NCI-H510A (cell line): ENCODE measurements at regions not wholly inside any gene's neighbourhood (a gene's known extent, or its start where the extent isn't known, plus 50 kb on each side); places are given as distances from the start of the nearest gene placed in this dataset.
"Not testable (repeated sequence)": the region's sequence is repeated elsewhere in the genome, so short reads cannot be mapped to it uniquely, and the experiment has no call there.

ENCODE experiments used
- DNase-seq: peaks from one replicate; lab custom pipeline; 2025; lab: John Stamatoyannopoulos, UW

DNA sequence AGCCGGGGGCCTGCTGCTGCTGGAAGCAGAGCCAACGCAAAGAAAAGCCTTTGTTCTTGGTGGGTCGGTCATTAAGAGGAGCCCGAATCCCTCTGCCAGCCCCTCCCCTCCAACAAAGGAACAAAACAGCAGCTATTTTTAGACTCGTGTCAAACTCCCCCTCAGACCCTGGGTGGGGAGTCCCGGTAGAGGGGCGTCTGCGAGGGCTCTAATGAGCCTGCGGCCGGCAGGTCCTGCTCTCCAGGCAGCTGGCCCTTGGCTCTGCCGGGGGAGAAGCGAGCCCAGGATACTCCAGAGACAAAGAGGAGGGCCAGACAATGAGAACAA is 114.0 kb downstream of the LHX2 start:
- DNase-seq = no peak

DNA sequence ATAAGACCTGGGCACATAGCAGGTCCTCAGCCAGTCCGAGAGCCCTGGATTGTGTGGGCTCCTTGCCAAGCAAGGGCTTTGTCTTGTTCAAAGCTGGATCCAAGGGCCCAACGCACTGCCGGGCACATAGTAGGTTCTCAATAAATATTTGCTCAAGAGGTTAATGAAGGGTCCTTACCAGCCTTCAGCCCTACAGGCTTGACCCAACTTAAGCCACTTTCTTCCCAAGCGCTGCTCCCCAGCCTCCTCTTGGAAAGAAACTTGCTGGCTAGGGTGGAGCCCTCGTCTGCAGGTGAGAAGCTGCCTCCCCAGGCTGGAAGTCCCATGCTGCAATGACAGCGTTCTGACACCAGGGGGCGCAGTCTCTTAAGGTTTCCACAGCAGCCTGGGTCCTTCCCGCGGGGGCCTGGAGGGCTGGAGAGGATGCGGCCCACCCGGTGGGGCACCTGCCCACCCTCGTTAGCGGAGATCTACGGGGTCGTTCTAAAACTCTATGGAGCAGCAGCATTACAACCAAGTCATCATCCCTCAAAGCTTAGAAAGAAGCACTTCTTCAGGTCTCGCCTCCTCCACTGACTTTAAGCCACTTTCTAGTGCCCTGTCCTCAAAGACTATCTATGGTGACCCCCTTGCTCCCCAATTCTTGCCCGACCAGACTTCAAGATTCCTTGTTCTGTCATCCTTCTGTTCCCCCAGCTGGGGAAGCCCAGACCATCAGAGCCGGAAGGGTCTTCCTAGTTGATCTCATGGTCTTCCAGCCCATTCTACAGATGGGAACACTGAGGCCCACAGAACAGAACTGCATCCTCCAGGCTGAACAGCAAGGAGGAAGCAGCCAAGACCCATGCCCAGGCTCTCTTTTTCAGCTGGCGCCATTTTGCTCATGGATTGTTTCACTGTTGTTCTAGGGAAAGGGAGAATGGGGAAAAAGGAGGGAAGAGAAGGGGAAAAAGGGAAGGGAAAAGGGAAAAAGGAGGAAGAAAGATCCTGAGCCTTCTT is 115.4 kb downstream of the LHX2 start:
- DNase-seq = peak; percentile 35

DNA sequence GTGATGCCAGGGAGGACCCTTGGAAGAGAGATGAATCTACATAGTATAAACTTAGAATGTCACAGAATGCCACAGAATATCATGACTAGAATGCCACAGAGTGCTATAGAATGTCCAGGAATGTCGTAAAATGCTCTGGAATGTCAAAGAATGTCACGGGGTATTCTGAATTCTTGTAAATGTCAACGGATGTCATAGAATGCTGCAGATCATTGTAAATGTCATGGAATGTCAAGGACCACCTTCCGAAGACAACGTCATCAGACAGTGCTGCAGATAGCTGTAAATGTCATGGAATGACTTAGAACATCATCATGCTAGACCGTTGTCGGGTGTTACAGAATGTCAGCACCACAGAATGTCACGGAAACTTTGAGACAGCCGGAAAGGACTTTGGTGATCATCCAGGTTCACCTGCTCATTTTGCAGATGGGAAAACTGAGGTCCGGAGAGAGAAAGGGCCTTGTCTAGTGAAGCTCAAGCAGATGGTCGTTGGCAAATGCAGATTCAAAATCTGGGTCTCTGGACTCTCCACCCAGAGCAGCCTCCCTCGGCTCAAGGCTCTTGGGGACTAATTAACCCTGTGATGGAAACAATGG is 117.1 kb downstream of the LHX2 start:
- no peak for DNase-seq

DNA sequence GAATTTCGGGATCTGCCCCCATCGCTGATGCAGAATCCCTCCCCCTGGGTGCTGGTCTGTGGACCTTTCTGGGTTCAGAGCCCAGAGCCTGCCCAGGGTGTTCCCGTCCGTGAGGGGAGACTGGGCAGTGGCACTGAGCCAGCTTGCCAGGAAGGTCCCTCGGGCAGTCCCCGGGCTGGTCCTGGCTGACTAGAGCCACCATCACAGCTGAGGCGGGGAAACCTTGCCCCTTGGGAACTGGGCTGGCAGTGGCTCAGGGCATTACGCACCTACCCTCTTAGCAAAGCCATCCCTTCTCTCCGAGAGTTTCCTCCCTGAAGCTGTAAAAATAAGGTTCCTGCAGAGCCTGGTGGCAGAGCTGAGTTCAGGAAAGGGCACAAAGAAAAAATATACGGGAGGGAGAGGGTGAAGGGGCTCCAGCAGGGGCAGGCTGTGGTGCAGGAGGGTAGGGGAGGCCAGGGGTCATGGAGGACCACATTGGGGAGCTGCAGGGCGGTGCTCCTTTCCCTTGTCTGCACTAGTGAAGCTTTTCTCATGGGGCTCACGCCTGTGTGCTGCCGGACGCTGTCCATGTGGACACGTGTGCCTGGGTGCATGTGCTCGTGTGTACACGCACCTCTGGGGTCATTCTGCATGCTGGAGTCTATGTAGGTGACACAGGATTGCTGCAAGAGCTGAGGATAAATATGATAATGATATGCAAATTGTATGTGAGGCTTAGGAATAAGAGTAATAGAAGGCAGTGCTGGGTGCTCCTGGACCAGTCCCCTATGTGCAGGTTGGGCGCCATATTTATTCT is 118.9 kb downstream of the LHX2 start:
- no peak for DNase-seq

DNA sequence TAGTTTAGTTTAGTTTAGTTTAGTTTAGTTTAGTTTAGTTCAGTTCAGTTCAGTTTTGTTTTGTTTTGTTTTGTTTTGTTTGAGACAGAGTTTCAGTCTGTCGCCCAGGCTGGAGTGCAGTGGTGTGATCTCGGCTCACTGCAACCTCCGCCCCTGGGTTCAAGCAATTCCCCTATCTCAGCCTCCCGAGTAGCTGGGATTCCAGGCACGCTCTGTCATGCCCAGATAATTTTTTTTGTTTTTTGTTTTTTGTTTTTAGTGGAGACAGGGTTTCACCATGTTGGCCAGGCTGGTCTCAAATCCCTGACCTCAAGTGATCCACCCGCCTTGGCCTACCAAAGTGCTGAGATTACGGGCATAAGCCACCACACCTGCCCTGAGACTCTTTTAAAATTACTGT is 120.0 kb downstream of the LHX2 start:
- not testable (repeated sequence) for DNase-seq

DNA sequence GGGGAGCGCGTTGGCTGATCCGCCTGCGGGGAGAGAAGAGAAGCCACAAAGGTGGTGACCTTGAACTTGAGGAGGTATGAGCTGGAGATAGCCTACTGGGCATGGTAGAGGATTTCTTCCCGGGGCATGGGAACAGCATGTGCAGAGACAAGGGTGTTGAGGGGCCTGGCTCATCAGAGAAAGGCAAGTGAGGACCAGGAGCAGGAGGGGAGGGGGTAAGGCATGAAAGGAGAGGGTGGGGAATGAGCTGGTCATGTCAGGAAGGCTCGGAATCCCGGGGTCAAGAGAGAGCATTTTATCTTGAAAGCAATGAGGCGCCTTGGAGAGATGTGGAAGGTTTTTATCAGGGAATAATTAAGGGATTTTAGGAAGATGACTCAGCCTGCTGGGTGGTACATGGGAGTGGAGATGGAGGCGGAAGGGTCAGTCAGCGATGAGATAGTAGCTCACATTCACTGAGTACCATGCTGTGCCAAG is 121.1 kb downstream of the LHX2 start:
- no peak for DNase-seq

DNA sequence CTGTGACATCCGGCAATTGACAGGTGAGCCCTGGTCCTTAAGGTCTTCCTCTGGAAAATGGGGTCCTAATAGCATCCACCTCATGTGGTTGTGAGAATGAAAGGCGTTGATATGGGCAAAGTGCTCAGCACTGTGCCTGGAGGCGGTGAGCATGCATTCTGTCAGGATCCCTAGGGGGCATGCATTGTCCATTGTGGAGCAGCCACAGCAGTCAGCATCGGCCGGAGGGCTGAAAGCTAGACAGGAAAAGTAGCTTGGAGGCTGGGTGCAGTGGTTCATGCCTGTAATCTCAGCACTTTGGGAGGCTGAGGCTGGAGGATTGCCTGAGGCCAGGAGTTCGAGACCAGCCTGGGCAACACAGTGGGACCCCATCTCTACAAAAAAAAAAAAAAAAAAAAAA is 122.2 kb downstream of the LHX2 start:
- DNase-seq = no peak

DNA sequence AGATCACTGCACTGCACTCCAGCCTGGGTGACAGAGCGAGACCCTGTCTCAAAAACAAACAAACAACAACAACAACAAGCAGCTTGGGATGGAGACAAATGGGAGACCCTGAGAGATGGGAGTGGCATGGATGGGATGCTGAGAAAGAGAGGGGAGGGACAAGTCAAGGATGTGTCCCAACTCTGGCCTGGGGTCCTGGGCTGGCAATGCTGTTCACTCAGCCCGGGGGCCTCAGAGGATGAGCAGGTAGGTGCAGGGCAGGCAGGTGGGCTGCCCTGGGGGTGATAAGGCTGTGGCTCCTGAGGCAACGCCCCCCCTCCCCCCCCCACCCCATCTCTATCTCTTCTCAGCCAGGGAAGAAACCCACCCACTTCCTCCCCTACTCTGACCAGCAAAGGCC is 123.0 kb downstream of the LHX2 start:
- no peak for DNase-seq

DNA sequence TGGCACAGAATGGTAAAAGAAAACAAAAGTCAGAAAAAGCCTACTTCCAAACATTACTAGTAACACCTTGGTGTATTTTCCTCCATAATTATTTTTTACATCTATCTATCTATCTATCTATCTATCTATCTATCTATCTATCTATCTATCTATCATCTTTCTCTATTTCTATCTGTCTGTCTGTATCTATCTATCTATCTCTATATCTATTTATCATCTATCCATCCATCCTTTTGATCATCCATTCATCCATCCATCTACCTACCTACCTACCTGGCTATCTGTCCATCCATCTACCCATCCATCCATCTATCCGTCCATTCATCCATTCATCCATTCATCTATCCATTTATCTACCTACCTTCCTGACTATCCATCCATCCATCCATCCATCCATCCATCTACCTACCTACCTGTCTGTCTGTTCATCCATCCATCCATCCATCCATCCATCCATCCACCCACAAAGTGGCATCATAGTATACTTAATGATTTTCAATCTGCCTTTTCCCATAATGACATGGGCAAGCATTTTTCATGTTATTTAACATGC is 121.9 kb upstream of the NEK6 start:
- no peak for DNase-seq

DNA sequence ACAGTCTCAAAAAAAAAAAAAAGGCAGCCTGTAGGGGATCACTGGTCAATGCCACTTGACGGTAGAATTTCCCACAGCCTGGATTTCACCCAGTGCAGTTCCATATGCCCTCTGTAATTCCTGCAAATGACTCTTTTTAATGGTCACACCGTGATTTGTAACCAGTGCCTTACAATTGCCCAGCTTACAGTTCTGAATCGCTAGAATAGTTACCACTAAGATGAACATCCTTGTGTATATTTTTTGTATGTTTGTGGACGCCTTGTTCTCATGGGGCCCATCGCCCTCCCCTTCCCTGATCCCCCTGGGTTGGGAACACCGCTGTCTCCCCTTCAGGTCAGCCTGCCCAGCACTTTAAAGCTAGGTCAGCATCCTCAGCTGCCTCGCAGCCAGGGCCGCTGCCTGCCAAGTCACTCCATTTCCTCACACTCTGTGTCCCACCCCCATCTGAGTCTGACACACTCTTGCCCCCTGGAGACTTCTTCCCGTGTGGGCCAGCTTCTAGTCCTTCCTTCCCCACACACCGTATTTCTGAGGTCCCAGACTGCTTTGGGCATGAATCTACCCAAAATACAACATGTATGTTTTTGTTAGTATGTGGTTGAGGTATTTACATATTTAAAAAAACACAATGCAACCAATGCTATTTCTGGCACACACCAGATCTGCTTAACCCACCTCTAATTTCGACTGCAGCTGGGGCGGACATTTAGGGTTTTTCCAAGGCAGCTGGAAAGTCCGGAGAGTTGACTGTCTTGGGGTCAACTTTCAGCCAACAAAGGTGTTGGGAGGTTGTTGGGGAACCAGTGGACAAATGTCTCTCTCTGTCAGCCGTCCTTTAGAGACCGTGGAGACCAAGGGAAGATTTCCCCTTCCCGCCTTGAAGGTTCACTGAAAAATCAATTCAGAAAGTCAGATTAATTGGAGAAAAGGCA is 120.5 kb upstream of the NEK6 start:
- no peak for DNase-seq

DNA sequence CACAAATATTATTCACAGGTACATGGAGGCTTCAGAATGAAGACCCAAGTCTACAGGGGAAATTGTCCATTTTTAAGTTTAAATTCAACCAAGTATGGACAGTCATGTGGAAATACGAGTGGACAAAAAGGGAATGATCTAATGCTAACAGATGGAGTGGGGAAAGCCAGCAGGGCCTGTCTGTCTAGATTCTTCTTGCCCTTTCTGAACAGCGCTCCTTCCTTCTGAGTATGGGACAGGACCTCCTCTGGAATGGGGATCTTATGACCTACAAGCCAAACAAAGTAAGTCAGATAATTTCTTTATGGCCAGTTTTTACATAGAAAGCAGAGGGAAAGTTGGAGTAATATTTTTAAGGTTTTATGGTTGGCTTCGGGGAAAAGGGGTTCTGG is 119.8 kb upstream of the NEK6 start:
- DNase-seq = no peak

DNA sequence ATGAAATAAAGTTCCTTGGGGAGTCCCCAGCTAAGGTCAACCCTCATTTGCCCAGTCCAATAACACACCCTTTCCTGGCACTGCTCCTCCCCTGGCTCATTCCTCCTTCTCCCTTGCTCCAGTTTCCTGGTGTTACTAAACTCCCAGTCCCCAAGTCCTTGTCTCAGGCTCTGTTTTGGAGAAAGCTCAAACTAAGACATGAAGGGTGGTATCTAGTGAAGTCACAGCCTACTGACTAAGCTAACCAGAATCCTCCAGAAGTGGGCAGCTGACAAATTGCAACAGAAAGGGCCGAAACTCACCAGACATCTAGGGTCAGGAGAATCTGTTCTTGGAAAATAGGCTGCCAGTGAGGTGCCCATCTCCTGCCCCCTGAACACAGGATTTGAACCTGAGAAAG is 118.7 kb upstream of the NEK6 start:
- DNase-seq = no peak

DNA sequence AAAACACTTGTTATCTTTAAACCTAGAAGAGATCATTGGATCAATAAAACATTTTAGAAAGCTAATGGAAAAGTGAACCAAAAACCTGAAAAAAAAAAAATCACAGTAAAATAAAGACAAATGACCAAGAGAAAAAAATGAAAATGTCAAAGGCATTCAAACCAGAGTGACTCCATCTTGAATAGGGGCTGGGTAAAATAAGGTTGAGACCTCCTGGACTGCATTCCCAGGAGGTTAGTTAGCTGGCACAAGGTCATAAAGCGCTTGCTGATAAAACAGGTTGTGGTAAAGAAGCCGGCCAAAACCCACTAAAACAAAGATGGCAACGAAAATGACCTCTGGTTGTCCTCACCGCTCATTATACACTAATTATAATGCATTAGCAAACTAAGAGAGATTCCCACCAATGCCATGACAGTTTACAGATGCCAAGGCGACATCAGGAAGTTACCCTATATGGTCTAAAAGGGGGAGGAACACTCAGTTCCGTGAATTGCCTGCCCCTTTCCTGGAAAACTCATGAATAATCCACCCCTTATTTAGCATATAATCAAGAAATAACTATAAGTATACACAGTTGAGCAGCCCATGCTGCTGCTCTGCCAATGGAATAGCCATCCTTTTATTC is 116.7 kb upstream of the NEK6 start:
- DNase-seq = no peak

DNA sequence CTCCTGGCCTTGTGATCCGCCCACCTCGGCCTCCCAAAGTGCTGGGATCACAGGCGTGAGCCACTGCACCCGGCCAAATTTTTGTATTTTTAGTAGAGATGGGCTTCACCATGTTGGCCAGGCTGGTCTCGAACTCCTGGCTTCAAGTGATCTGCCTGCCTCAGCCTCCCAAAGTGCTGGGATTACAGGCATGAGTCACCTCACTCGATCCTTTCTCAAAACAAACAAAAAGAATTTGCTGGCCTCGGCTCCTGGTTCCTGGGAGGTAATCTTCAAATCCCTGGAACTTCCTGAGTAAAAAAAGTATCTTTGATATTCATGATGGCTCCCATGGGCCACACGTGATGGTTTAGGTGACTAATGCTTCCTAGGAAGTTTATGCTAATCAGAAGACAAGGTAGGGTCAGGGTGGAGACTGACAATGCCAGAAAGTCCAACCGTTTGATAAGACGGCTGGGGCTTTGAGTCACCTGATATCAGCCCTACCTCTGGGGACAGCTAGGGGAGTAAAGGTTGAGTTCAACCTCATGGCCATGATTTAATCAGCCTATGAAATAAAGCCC is 113.1 kb upstream of the NEK6 start:
- not testable (repeated sequence) for DNase-seq

DNA sequence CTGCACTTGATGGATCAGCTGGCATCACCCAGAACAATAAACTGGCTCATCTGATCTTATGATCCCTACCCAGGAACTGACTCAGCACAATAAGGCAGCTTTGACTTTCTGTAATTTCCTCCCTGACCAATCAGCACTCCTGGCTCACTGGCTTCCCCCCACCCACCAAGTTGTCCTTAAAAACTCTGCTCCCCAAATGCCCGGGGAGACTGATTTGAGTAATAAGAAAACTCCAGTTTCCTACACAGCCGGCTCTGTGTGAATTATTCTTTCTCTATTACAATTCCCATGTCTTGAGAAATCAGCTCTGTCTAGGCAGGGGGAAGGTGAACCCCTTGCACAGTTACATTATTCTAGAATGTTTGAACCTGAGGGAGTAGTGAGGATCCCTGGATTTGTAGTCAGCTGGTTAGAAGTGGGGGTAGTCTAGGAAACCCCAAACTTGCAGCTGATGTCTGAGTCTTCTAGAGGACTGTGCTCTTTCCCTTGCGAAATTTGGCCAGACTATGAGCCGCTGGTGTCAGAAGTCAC is 111.7 kb upstream of the NEK6 start:
- DNase-seq = no peak

DNA sequence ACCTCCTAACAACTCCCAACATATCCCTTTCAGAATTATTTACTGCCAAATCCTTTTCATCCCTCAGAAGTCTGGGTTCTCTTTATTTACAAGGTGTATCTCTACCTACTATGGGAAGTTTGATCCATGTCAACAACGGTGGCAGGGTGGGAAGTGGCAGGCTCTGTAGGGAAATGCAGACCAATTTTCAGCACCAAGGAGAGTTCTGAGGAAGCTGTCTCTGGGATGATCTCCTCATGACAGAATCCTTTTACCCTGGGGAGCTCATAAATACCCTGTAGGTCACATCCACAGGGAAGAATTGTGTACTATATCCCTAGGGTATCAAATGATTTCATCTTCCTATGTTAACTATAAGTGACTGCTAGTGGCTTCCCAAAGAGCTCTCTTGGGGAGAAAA is 107.8 kb upstream of the NEK6 start:
- no peak for DNase-seq

DNA sequence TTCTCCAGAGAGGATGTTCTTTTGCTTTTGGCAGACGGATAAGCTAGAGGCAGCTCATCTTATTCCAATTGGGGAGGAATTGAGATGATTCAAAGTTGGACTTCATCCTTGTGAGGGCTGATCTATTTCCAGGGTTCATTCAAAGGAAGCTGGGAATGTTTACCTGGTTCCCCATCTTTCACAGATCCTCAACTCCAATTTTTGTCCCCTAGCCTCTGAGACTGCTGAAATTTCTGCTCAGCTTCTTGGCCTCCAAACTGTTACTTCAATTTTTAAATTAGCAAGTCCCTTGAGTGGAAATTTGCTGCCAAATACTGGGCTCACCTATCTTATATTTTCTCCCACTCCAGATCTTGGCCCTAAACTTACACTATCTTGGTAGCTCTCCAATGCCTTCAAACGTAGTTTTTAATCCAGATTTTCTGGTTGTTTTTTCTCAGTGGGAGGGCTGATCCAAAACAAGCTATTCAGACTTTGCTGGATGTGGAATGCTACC is 93.9 kb upstream of the NEK6 start:
- DNase-seq = no peak

DNA sequence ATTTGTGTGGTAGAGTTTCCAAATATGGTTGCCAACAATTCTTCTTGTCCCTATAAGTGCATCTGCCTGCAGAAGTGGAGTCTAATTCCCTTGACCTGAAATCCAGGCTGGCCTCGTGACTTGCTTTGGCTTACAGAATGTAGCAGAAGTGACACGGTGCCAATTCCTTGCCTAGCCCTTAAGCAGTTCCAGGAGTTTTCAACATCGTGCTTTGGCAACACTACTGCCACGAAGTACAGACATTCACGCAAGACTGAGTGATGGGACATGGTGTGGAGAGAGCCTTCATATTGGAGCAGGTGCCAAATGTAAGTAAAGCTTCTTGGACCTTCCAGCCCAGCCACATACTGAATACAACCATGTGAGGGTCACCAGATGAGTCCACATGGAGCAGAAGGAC is 92.9 kb upstream of the NEK6 start:
- no peak for DNase-seq

DNA sequence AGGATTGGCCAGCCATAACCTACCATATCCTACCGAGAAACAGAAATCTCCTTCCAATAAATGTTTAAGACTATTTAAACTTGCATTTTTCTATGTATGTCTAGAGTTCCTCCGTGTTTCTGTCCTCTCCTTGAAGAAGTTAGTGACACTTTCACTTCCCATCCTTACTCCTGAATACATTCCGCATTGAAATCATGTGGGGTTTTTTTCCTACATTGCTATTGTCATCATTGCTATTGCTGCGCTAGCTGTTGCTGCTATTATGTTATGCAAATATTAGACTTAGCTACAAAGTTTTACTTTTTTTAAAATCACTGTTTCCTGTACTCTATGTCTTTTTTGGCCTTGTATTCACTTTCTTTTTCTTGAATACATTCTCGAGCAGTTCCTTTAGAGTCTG is 83.3 kb upstream of the NEK6 start:
- no peak for DNase-seq

DNA sequence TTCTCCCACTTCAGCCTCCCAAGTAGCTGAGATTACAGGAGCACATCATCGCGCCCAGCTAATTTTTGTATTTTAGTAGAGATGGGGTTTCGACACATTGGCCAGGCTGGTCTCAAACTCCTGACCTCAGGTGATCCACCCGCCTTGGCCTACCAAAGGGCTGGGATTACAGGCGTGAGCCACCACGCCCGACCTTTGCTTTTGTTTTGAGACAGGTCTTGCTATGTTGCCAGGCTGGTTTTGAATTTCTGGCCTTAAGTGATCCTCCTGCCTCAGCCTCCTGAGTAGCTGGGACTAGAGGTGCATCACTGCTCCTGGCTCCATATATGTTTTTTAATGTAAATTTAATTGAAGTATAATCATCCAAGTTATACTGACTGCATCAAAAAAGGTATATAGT is 80.2 kb upstream of the NEK6 start:
- not testable (repeated sequence) for DNase-seq
